Osteocyte (in vitro differentiated cells): ENCODE measurements at regions not wholly inside any gene's neighbourhood (a gene's known extent, or its start where the extent isn't known, plus 50 kb on each side); places are given as distances from the start of the nearest gene placed in this dataset.
A peak's percentile ranks its signal among the peaks of the same experiment; 100 is the strongest.

Experiments used
- DNase-seq: peaks from one replicate; pipeline ENCODE4 v3.0.0; 2021; ENCODE audit warnings: mixed read lengths; ENCODE audit not compliant: unreplicated experiment; ENCODE audit errors: extremely low spot score
- H3K27ac Mint-ChIP-seq: one replicate; pipeline ENCODE4 v1.8.0; 2021; ENCODE audit warnings: mild to moderate bottlenecking, mixed read lengths; ENCODE audit not compliant: unreplicated experiment
- H3K27me3 Mint-ChIP-seq: one replicate; pipeline ENCODE4 v1.8.0; 2021; ENCODE audit warnings: mixed read lengths; ENCODE audit not compliant: unreplicated experiment
- H3K36me3 Mint-ChIP-seq: one replicate; pipeline ENCODE4 v1.8.0; 2021; ENCODE audit warnings: mixed read lengths; ENCODE audit not compliant: unreplicated experiment
- H3K4me1 Mint-ChIP-seq: one replicate; pipeline ENCODE4 v1.8.0; 2021; ENCODE audit warnings: mixed read lengths; ENCODE audit not compliant: unreplicated experiment
- H3K4me3 Mint-ChIP-seq: one replicate; pipeline ENCODE4 v1.8.0; 2021; ENCODE audit warnings: mild to moderate bottlenecking, moderate library complexity, mixed read lengths; ENCODE audit not compliant: unreplicated experiment
- H3K9me3 Mint-ChIP-seq: one replicate; pipeline ENCODE4 v1.8.0; 2021; ENCODE audit warnings: mixed read lengths; ENCODE audit not compliant: unreplicated experiment
- TF ChIP-seq, protein P1 (sequence below): fragments of 200-600 bp; sonication (generic); IDR thresholded peaks from 2 replicates; pipeline ENCODE4 v1.5.0; 2021; ENCODE audit warnings: antibody characterized with exemption, mild to moderate bottlenecking, moderate library complexity

- Mint-ChIP-seq H3K9me3 (no peaks in the 10 kb centered on the region), H3K27me3 (peaks cover 3% of the 10 kb centered on the region), H3K36me3 (no peaks in the 10 kb centered on the region), H3K27ac (peak overlapping the region; percentile 78), H3K4me1 (peaks cover 51% of the 10 kb centered on the region), H3K4me3 (no peak overlapping the region)
- no peak for DNase-seq
- TF ChIP-seq, protein P1, sequence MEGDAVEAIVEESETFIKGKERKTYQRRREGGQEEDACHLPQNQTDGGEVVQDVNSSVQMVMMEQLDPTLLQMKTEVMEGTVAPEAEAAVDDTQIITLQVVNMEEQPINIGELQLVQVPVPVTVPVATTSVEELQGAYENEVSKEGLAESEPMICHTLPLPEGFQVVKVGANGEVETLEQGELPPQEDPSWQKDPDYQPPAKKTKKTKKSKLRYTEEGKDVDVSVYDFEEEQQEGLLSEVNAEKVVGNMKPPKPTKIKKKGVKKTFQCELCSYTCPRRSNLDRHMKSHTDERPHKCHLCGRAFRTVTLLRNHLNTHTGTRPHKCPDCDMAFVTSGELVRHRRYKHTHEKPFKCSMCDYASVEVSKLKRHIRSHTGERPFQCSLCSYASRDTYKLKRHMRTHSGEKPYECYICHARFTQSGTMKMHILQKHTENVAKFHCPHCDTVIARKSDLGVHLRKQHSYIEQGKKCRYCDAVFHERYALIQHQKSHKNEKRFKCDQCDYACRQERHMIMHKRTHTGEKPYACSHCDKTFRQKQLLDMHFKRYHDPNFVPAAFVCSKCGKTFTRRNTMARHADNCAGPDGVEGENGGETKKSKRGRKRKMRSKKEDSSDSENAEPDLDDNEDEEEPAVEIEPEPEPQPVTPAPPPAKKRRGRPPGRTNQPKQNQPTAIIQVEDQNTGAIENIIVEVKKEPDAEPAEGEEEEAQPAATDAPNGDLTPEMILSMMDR = no peak
These were observed 344.6 kb downstream of the OSTF1 start for GRCh38 chr9:75432888-75433287.

DNA sequence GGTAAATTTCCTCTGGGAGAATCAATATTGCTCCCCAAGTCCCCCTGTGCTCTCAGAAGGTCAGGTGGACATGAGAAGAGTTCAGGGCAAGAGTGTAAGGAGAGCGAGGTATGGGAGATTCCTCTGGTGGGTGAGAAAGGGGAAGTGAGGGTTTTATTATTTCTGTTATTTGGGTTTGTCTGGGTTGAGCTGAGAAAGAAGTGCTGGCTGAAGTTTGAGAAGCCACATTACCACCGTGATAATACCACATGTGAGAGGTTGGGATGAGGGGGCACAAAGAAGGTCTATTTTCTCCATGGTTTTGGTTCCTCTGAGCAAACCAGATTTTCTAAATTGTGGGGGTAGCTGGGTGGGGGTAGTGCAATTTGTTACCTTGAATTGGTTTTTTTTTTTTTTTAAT, 350.4 kb downstream of the OSTF1 start:
- Mint-ChIP-seq H3K4me1 (peaks cover 11% of the 10 kb centered on the region), H3K27me3 (peaks cover 3% of the 10 kb centered on the region), H3K36me3 (no peaks in the 10 kb centered on the region), H3K27ac (no peak overlapping the region), H3K9me3 (peaks cover 4% of the 10 kb centered on the region), H3K4me3 (no peak overlapping the region)
- no peak for DNase-seq
- TF ChIP-seq, protein P1 = no peak

- Mint-ChIP-seq H3K27me3 (no peaks in the 10 kb centered on the region), H3K36me3 (no peaks in the 10 kb centered on the region), H3K4me1 (peaks cover 11% of the 10 kb centered on the region), H3K4me3 (no peak overlapping the region), H3K9me3 (peaks cover 21% of the 10 kb centered on the region), H3K27ac (no peak overlapping the region)
- TF ChIP-seq, protein P1 = no peak
- no peak for DNase-seq
These were observed 352.6 kb downstream of the OSTF1 start for GRCh38 chr9:75440914-75441313.

DNA sequence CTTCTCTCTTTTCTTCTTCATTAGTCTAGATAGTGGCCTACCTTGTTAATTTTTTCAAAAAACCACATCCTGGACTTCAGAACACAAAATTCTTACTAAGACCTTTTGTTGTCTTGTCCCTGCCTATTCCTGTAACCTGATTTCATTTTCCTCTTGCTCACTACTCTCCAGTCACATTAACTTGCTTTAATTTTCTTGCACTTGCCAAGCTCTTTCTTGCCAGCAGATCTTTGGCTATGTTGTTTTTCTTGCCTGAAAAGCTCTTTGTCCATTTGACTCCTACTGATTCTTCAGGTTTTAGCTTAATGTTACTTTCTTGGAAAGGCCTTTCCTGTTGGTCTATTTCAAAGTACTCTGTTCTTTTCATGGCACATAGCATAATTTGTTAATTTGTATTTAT, 356.8 kb downstream of the OSTF1 start:
- no peaks in the 10 kb centered on the region for H3K36me3 Mint-ChIP-seq
- H3K27ac Mint-ChIP-seq = no peak overlapping the region
- no peaks in the 10 kb centered on the region for H3K27me3 Mint-ChIP-seq
- H3K9me3 Mint-ChIP-seq = peaks cover 21% of the 10 kb centered on the region
- TF ChIP-seq, protein P1 = no peak
- peaks cover 37% of the 10 kb centered on the region for H3K4me1 Mint-ChIP-seq
- DNase-seq = no peak
- no peak overlapping the region for H3K4me3 Mint-ChIP-seq

DNA sequence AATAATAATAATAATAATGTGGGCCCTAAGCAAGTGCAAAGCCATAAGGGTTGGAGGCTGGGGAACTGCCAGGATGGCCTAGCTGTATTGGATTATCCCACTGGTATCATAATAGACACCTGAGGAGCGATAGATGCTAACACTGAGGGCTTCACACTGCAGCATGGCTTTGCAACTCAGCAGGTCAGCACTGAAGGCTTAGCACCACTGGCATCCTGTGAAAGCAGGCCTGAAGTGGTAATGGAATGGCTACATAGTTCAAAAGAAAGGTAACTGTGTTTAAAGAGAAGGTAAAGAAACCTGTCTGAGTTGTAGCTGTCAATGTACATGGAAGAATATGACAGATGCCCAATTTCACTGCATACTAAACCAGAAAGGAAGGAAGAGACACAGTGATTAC, 359.0 kb downstream of the OSTF1 start:
- TF ChIP-seq, protein P1 = no peak
- H3K27ac Mint-ChIP-seq = peak overlapping the region; percentile 92
- H3K9me3 Mint-ChIP-seq = peaks cover 21% of the 10 kb centered on the region
- H3K36me3 Mint-ChIP-seq = no peaks in the 10 kb centered on the region
- H3K4me3 Mint-ChIP-seq = no peak overlapping the region
- no peaks in the 10 kb centered on the region for H3K27me3 Mint-ChIP-seq
- no peak for DNase-seq
- peaks cover 59% of the 10 kb centered on the region for H3K4me1 Mint-ChIP-seq
